GM21717 (cell line): ENCODE measurements at regions not wholly inside any gene's neighbourhood (a gene's known extent, or its start where the extent isn't known, plus 50 kb on each side); places are given as distances from the start of the nearest gene placed in this dataset.
"Not testable (repeated sequence)": the region's sequence is repeated elsewhere in the genome, so short reads cannot be mapped to it uniquely, and the experiment has no call there.

ENCODE experiments used
- ATAC-seq: cut with Tn5 transposase; IDR thresholded peaks from one replicate; pipeline ENCODE4 v1.9.1; 2021; ENCODE audit warnings: mild to moderate bottlenecking, moderate library complexity; ENCODE audit not compliant: unreplicated experiment

DNA sequence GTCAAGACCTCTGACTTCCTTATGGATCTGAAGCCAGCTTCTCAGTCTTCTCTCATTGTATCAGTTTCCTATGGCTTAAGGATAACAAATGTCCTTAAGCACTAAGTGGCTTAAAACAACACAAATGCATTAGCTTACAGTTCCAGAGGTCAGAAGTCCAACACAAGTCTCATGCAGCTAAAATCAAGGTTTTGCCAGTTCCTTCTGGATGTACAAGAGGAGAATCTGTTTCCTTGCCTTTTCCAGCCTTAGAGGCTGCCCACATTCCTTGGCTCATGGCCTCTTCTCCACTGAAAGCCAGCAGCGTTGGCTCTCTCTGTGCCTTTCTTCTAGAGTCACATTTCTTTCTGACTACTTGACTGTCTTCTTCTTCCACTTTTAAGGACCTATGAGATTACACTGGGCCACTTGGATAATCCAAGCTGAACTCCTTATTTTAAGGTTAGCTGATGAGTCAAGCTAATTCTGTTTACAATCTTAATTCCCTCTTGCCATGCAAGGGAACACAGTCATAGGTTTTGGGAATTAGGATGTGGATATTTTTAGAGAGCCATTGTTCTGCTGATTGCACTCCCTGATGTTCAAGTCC lies 179.0 kb downstream of the BCAS1 start:
- no peak for ATAC-seq

DNA sequence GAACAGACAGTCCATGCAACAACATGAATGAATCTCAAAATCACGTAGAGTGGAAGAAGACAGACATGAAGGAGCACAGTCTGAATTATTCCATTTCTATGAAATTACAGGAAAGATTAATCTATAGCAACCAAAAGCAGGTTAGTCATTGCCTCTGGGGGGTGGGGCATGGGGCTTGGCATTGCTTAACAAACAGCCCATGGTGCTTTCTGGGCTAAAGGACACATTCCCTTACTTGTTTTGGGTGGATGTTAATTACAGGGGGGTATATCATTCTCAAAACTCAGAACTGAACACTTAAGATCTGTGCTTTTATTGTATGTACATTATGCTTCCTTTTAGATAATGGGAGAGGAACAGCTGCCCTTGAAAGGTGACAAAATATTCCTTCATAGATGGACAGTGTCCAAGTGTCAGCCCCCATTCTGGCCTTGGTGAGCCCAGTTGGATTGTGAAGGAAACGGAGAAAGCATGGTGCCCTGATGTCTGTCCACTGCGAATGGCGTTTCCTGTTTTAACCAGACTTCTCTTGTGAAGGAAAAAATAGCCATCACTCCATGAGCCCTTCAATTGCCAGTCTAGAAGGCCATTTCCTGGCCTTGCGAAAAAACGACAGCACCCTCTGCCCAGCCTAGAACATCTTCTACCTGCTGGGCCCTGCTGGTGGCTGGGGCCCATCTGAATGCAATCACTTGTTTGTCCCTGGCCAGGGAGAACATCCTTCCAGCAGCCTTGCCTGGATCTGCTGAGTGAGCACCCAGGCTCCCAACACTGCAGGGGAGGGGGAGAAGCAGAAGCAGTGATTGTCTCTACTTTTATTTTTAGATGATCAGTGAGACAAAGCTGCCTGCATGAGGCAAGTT lies 179.7 kb downstream of the BCAS1 start:
- no peak for ATAC-seq

GRCh38 chr20:53889411-53890148 lies 180.8 kb downstream of the BCAS1 start:
- no peak for ATAC-seq

DNA sequence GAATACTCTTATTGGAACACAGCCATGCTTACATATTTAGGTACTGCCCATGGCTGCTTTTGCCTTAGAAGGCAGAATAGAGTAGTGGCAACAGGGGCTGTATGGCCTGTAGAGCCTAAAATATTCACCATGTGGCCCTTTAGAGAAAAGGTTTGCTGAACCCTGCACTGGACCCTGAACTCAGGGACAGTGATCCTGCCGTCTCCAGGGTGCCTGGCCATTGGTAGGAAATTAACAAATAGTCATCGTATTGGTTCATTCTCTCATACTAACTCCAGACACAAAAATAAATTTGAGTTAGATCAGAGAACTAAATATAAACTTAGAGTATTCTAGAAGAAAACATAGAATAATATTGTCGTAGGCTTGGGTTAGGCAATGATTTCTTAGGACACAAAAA lies 181.4 kb downstream of the BCAS1 start:
- no peak for ATAC-seq

DNA sequence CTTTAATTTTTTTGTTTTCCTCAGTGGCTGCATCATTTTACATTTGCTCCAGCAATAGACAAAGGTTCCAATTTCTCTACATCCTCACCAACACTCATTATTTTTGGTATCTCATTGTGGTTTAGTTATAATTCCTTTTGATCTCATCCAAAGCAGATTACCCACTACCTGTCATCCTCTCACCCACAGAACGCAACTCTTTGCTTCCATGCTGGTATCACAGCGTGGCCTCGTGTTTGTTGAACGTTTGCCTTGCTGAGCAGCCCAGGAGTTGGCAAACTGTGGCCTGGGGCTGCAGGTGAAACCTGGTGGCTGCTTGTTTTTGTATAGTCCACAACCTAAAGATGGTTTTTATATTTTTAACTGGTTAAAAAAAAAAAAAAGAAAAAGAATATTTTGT lies 181.9 kb downstream of the BCAS1 start:
- ATAC-seq = no peak

GRCh38 chr20:53887973-53888372 lies 182.4 kb downstream of the BCAS1 start:
- ATAC-seq = no peak

DNA sequence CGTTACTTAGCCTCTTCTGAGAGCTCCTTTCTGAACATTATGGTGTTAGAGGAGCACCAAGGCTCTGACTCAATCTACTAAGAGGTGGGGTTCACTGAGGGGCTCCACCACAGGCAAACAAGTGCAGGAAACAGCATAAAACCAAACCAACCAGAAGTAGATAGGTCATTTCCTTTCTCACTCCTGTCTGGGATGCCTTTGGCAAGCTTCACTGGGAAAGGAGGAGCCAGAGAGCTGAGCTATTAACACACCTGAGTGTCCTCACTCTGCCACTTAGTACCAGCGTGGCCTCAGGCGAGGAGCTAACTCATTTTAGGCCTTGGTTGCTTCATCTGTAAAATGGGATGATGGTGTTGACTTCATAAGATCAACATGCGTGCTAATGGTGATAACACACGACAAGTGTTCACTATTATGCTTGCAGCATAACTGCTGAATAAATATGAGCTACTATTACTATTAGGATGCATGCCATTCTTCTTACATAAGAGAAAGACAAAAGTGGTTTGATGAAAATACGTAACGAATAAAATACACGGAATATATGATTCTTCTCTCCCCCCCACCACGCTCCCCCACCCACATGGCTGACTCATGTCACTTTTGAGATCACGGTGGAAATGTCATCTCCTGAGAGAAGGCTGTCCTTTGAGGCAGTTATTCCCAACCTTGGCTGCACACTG lies 185.4 kb downstream of the BCAS1 start:
- no peak for ATAC-seq

- no peak for ATAC-seq
These were observed 187.1 kb downstream of the BCAS1 start for GRCh38 chr20:53883098-53883911.

- not testable (repeated sequence) for ATAC-seq
These were observed 187.9 kb downstream of the BCAS1 start for GRCh38 chr20:53882438-53882986.

GRCh38 chr20:53881362-53881761 lies 189.0 kb downstream of the BCAS1 start:
- ATAC-seq = no peak

- no peak for ATAC-seq
These were observed 190.2 kb downstream of the BCAS1 start for GRCh38 chr20:53880108-53880641.

DNA sequence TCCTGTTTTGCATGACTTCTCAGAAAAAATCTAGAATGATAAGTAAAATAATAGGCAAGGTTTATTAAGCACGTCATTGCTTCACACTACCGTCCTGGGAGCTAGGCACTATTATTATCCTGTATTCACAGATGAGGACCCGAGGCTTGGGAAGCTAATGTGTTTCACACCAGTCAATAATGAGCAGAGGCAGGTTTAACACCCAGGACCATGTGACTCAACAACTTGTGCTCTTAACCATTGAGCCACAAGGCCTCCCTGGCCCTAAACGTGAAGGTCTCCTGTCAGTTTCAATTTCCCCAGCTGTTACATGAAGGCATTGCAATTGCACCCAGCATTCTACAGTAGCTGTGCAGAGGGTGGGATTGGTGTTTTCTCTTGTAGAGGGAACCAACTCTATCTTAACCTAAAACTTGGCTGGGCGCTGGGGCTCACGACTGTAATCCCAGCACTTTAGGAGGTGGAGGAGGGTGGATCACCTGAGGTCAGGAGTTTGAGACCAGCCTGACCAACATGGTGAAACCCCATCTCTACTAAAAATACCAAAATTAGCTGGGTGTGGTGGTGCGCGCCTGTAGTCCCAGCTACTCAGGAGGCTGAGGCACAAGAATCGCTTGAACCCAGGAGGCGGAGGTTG lies 191.2 kb downstream of the BCAS1 start:
- no peak for ATAC-seq

- ATAC-seq = no peak
These were observed 191.9 kb downstream of the BCAS1 start for GRCh38 chr20:53878262-53879047.

GRCh38 chr20:53876956-53877355 lies 193.4 kb downstream of the BCAS1 start:
- ATAC-seq = no peak

DNA sequence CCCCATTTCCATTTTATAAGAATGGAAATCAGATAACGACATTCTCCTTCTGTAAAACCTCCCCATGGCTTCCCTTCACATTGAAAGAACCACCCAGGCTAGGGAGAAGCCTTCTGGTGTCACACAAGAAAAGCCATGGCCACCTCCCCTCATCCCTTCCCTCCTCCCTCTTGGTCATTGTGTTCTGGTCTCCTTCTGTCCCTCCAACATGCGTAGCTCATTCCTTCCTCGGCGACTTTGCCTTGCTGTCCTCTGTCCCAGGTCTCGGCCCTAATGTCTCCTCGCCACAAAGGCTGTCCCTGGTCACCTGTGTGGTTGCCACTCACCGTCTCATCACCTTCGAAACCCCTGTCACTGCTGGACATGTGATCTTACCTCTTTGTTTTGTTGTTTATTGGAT lies 193.9 kb downstream of the BCAS1 start:
- no peak for ATAC-seq

DNA sequence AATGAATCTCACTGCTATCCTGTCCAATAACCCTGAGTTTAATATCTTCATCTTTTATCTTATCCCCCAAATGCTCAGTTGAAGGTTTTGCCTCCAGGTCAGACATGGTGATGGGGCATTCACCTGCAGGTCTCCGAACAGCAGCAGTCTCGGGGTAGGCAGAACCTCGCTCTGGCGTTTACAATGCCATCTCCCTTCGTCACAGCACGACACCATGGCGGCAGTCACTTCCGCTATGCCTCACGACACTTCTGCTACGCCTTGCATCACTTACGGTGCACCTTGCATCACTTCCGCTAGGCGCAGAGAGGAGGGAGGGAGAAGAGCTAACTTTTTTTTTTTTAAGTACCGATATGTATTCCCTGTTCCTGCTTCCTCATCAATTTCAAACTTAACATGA lies 194.9 kb downstream of the BCAS1 start:
- no peak for ATAC-seq

GRCh38 chr20:53874706-53875105 lies 195.7 kb downstream of the BCAS1 start:
- ATAC-seq = no peak

- no peak for ATAC-seq
These were observed 196.3 kb downstream of the BCAS1 start for GRCh38 chr20:53874104-53874503.

GRCh38 chr20:53873230-53873604 lies 197.2 kb downstream of the BCAS1 start:
- ATAC-seq = no peak
